Esophagus squamous epithelium (tissue), 5 donors: ENCODE measurements at regions not wholly inside any gene's neighbourhood (a gene's known extent, or its start where the extent isn't known, plus 50 kb on each side); places are given as distances from the start of the nearest gene placed in this dataset.

ENCODE experiments used
- DNase-seq: peaks from one replicate; lab custom pipeline; 2025; lab: John Stamatoyannopoulos, UW
- H3K27ac ChIP-seq, 4 donors: fragments of 200-600 bp; sonication (generic); one replicate each; pipeline ENCODE4 v1.5.1; 2016 to 2019; ENCODE audit warnings: mild to moderate bottlenecking in 1 of 4
- H3K27me3 ChIP-seq, 4 donors: fragments of 200-600 bp; sonication (generic); 1 replicate in 3 of 4; 2 replicates in 1 of 4; pipeline versions ENCODE4 v1.5.1 to v1.6.0; 2017 to 2021; ENCODE audit warnings: antibody characterized with exemption in 1 of 4
- H3K36me3 ChIP-seq, 3 donors: fragments of 200-600 bp; sonication (generic); one replicate each; pipeline ENCODE4 v1.5.1; 2016 to 2019
- H3K4me1 ChIP-seq, 3 donors: fragments of 200-600 bp; sonication (generic); one replicate each; pipeline ENCODE4 v1.5.1; 2017 to 2019
- H3K4me3 ChIP-seq, 4 donors: fragments of 200-600 bp; sonication (generic); 1 replicate in 3 of 4; 2 replicates in 1 of 4; pipeline ENCODE4 v1.5.1; 2016 to 2019; ENCODE audit warnings: mild to moderate bottlenecking in 2 of 4, moderate library complexity in 1 of 4
- H3K9me3 ChIP-seq, 3 donors: fragments of 200-600 bp; sonication (generic); one replicate each; pipeline ENCODE4 v1.5.1; 2016 to 2019
- CTCF ChIP-seq, 6 experiments: fragments of 450-650 bp in 4 of 6; fragments of 200-600 bp in 2 of 6; sonication (generic) in 2 of 6; IDR thresholded peaks; one replicate each; pipeline ENCODE4 v1.5.1; 2016 to 2019; ENCODE audit warnings: antibody characterized with exemption in 6 of 6, mild to moderate bottlenecking in 4 of 6, moderate library complexity in 4 of 6
- POLR2A ChIP-seq, 4 donors: fragments of 450-650 bp; IDR thresholded peaks; one replicate each; pipeline ENCODE4 v1.6.1; 2017; ENCODE audit warnings: antibody characterized with exemption in 4 of 4, mild to moderate bottlenecking in 4 of 4, moderate library complexity in 3 of 4
- WGBS, 2 donors: methylation state at CpG; one replicate each; pipeline ENCODE4 v1.1.5; 2018; 5-methylcytosine and 5-hydroxymethylcytosine counted together
- intact Hi-C: fragments of 100-400 bp; cut with DNase I; formaldehyde crosslinking; loops from one replicate; pipeline ENCODE4 v1.15.0; 2022
- donor health status: DM: yes; HTN: yes; CAD: no.

GRCh38 chr15:97401195-97401594 is 559.3 kb upstream of the ARRDC4 start:
- no peaks in the 10 kb centered on the region for H3K4me1 ChIP-seq
- TF ChIP-seq CTCF (IDR thresholded peaks at IDR 0.05) (no peak), POLR2A (IDR thresholded peaks at IDR 0.05) (no peak)
- no peak overlapping the region for H3K27ac ChIP-seq
- WGBS, 2 donors = 27 to 47% methylated on average over 3 to 4 of the region's 4 CpGs
- no peaks in the 10 kb centered on the region for H3K36me3 ChIP-seq
- intact Hi-C loops = no loop called here
- H3K9me3 ChIP-seq = no peaks in the 10 kb centered on the region
- no peaks in the 10 kb centered on the region for H3K27me3 ChIP-seq
- H3K4me3 ChIP-seq = no peak overlapping the region
- DNase-seq = no peak

GRCh38 chr15:97401970-97402369 is 558.5 kb upstream of the ARRDC4 start:
- WGBS, 2 donors = 53 to 70% methylated on average over 2 of the region's 2 CpGs
- no peaks in the 10 kb centered on the region for H3K36me3 ChIP-seq
- H3K27ac ChIP-seq = no peak overlapping the region
- TF ChIP-seq POLR2A (IDR thresholded peaks at IDR 0.05) (no peak), CTCF (IDR thresholded peaks at IDR 0.05) (no peak)
- intact Hi-C loops = no loop called here
- H3K4me1 ChIP-seq = no peaks in the 10 kb centered on the region
- DNase-seq = no peak
- no peak overlapping the region for H3K4me3 ChIP-seq
- no peaks in the 10 kb centered on the region for H3K27me3 ChIP-seq
- no peaks in the 10 kb centered on the region for H3K9me3 ChIP-seq

- Histone ChIP-seq H3K9me3 (no peaks in the 10 kb centered on the region), H3K27ac (no peak overlapping the region), H3K4me3 (no peak overlapping the region), H3K27me3 (no peaks in the 10 kb centered on the region), H3K36me3 (no peaks in the 10 kb centered on the region), H3K4me1 (no peaks in the 10 kb centered on the region)
- intact Hi-C loops = no loop called here
- DNase-seq = no peak
- 51% methylated on average over 2 of the region's 2 CpGs; no CpG with 5 or more reads in 1 of the 2 donors for WGBS, 2 donors
- TF ChIP-seq CTCF (IDR thresholded peaks at IDR 0.05) (no peak), POLR2A (IDR thresholded peaks at IDR 0.05) (no peak)
Measured at GRCh38 chr15:97406841-97407240, 553.7 kb upstream of the ARRDC4 start.

- intact Hi-C loops = no loop called here
- WGBS, 2 donors = 26 to 34% methylated on average over 5 of the region's 5 CpGs
- Histone ChIP-seq H3K27ac (no peak overlapping the region), H3K4me3 (no peak overlapping the region), H3K9me3 (no peaks in the 10 kb centered on the region), H3K36me3 (no peaks in the 10 kb centered on the region), H3K27me3 (no peaks in the 10 kb centered on the region), H3K4me1 (no peaks in the 10 kb centered on the region)
- TF ChIP-seq POLR2A (IDR thresholded peaks at IDR 0.05) (no peak), CTCF (IDR thresholded peaks at IDR 0.05) (no peak)
- no peak for DNase-seq
Measured at GRCh38 chr15:97410897-97411575, 549.5 kb upstream of the ARRDC4 start.

GRCh38 chr15:97420130-97420529 is 540.4 kb upstream of the ARRDC4 start:
- 37 to 52% methylated on average over 1 of the region's 1 CpG for WGBS, 2 donors
- H3K36me3 ChIP-seq = no peaks in the 10 kb centered on the region
- no peak overlapping the region for H3K27ac ChIP-seq
- no peak for DNase-seq
- intact Hi-C loops = no loop called here
- H3K4me1 ChIP-seq = no peaks in the 10 kb centered on the region
- no peak overlapping the region for H3K4me3 ChIP-seq
- TF ChIP-seq CTCF (IDR thresholded peaks at IDR 0.05) (no peak), POLR2A (IDR thresholded peaks at IDR 0.05) (no peak)
- no peaks in the 10 kb centered on the region for H3K27me3 ChIP-seq
- no peaks in the 10 kb centered on the region for H3K9me3 ChIP-seq
